Epithelial cell of proximal tubule (primary cell): ENCODE measurements at regions not wholly inside any gene's neighbourhood (a gene's known extent, or its start where the extent isn't known, plus 50 kb on each side); places are given as distances from the start of the nearest gene placed in this dataset.

ENCODE experiments used
- DNase-seq: peaks from one replicate; pipeline ENCODE4 v3.0.0-alpha.2; 2011; ENCODE audit warnings: low read depth
- H3K4me3 ChIP-seq: 2 replicates; pipeline ENCODE4 v1.5.1; 2011; ENCODE audit warnings: low read depth, mild to moderate bottlenecking, low read length
- TF ChIP-seq, protein P1 (sequence below): conservative IDR thresholded peaks from 2 replicates; pipeline ENCODE4 v1.5.1; 2012; ENCODE audit warnings: low read depth, mild to moderate bottlenecking, low read length

DNA sequence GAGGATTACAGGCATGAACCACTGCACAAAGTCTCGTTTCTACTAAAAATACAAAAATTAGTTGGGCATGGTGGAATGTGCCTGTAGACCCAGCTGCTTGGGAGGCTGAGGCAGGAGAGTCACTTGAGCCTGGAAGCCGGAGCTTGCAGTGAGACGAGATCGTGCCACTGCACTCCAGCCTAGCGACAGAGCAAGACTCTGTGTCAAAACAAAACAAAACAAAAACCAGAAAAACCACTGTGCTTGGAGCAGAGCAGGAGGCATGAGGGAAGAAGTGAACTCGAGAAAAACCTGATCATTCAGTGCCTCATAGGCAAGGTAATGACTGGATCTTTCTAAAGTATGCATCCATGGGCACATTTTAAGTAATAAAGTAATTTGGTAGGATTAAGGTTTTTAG, 487.8 kb downstream of the KCNH5 start:
- TF ChIP-seq, protein P1, sequence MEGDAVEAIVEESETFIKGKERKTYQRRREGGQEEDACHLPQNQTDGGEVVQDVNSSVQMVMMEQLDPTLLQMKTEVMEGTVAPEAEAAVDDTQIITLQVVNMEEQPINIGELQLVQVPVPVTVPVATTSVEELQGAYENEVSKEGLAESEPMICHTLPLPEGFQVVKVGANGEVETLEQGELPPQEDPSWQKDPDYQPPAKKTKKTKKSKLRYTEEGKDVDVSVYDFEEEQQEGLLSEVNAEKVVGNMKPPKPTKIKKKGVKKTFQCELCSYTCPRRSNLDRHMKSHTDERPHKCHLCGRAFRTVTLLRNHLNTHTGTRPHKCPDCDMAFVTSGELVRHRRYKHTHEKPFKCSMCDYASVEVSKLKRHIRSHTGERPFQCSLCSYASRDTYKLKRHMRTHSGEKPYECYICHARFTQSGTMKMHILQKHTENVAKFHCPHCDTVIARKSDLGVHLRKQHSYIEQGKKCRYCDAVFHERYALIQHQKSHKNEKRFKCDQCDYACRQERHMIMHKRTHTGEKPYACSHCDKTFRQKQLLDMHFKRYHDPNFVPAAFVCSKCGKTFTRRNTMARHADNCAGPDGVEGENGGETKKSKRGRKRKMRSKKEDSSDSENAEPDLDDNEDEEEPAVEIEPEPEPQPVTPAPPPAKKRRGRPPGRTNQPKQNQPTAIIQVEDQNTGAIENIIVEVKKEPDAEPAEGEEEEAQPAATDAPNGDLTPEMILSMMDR = no peak
- no peak for DNase-seq
- H3K4me3 ChIP-seq = no peak overlapping the region

DNA sequence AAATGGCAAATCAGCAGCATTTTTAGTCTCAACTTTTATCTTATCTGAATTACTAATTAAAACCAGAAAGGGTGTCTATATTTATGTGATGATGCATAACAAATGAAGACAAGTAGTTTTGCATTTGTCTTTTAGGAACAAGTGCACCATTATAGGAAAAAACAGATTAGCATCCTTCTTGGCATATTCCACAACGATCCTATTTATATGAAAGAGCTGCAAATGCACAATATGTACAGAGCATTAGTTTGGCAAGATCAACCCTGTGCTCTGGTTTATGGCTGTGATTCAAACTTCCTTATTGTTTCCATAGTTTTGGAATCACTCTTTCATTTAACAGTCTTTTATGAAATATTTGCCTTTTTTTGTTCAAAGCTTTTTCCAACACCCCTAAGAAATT, 486.8 kb downstream of the KCNH5 start:
- TF ChIP-seq, protein P1 = no peak
- H3K4me3 ChIP-seq = no peak overlapping the region
- no peak for DNase-seq

DNA sequence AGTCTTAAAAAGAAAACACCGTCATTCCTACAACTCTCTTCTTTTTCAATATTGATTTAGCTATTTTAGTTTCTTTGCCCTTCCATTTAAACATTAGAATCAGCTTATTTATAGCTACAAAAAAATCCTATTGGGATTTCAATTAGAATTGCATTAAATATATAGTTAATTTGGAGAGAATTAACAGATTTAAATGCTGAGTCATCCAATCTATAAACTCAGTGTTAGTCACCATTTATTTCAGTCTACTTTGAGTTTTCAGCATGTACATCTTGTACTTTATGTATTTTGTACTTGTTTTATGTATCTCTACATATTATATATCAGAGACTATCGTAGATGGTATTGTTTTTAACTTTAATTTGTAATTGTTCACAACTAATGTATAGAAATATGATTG, 460.0 kb downstream of the KCNH5 start:
- no peak overlapping the region for H3K4me3 ChIP-seq
- TF ChIP-seq, protein P1 = no peak
- no peak for DNase-seq

DNA sequence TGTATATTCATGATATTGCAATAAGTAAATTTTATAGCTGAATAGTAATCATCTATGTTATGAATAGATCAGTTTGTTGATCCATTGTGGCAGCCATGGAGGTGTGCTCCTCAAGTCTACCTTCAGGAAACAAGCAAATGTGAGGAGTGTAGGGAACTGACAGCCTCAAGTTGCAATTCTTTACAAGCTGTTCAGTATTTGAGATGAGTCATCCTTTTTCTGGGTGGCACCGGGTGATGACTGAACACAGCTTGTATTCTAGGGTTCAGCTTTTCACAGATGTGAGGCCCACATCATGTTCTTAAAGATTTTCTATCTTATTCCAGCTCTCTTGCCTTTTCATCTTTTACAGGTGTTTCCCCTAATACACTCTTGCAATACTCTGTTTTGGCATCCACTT, 452.4 kb downstream of the KCNH5 start:
- TF ChIP-seq, protein P1 = no peak
- no peak for DNase-seq
- H3K4me3 ChIP-seq = no peak overlapping the region

DNA sequence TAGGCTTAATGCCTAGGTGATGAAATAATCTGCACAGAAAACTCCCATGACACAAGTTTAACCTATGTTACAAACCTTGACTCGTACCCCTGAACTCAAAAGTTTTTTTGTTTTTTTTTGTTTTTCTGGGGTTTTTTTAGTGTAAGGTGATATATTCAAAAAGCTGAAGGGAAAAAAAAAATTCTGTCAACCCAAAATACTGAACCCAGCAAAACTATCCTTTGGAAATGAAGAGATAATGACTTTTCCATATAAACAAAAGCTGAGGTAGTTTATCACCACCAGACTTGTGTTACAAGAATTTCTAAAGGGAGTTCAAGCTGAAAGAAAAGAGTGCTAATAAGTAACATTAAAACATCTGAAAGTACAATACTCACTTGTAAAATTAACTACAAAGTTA, 448.1 kb downstream of the KCNH5 start:
- H3K4me3 ChIP-seq = no peak overlapping the region
- no peak for DNase-seq
- TF ChIP-seq, protein P1 = no peak

DNA sequence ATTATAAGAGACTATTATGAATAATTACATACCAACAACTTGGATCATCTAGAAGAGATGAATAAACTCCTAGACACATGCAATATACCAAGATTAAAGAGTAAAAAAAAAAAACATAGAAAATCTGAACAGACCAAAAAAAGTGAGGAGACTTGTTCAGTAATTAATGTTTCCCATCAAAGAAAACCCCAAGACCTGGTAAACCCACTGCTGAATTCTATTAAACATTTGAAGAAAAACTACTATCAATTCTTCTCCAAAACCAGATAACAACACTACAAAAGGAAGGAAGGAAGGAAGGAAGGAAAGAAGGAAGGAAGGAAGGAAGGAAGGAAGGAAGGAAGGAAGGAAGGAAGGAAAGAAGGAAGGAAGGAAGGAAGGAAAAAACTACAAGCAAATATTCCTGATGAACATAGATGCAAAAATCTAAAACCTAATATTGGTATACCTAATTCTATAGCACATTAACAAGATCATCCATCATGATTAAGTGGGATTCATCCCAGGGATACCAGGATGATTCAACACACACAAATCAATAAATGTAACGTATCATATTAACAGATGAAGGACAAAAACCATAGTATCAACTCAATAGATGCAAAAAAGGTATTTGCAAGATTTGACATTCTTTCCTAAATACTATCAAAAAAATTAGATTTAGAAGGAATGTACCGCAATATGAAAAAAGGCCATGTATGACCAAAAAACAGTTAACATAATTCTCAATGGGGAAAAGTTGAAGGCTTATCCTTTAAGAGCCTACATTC, 445.5 kb downstream of the KCNH5 start:
- no peak for DNase-seq

More for the DNA sequence above, 445.5 kb downstream of the KCNH5 start:
- TF ChIP-seq, protein P1 = no peak
- H3K4me3 ChIP-seq = no peak overlapping the region
